Bone marrow (tissue), 2 donors: ENCODE measurements at regions not wholly inside any gene's neighbourhood (a gene's known extent, or its start where the extent isn't known, plus 50 kb on each side); places are given as distances from the start of the nearest gene placed in this dataset.

Experiments used
- DNase-seq, 2 donors: peaks; one replicate each; lab custom pipeline; 2025; lab: John Stamatoyannopoulos, UW

GRCh38 chr21:28827422-28827821 is 165.3 kb downstream of the LTN1 start:
- DNase-seq, result no peak

DNA sequence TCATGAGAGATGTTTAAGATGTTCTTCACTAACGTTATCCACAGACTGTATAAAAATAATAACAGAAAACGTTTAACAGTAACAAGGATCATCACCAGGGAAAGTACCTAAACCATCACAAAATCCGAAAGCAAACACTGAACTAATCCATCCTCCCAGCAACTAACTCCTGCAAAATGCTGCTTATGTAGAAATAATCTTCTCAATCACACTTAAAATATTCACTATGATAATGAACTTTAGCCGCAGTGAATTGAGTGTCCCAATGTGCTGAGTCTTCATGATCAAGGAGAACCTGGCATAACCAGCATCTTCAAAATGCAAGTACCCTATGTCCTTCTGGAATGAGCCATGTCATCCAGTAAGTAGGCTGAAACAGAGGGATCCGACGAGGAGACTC is 166.1 kb downstream of the LTN1 start:
- DNase-seq, result no peak

DNA sequence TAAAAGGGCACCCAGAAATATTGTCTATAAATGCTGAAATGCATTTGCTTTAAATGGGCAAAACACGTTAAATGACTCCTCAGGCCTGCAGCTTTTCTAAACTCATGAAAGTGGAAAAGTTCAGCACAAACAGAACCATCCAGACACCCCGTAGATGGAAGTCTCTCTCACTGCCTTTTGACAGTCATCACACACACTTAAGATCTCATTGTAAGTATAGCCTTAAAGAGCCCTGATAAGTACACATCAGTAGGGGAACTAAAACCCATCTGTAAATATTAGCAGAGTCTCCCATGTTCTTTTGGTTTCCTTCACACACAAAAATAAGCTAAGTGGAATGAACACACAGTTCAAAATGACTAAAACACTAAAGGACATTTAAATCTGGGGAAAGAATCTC is 166.7 kb downstream of the LTN1 start:
- no peak for DNase-seq

- no peak for DNase-seq
Measured at GRCh38 chr21:28823429-28823828, 169.2 kb downstream of the LTN1 start.

- DNase-seq, result no peak
Measured at GRCh38 chr21:28822486-28823335, 170.0 kb downstream of the LTN1 start.

GRCh38 chr21:28822123-28822399 is 170.6 kb downstream of the LTN1 start:
- DNase-seq, result no peak

- DNase-seq, result no peak
Measured at GRCh38 chr21:28821276-28822122, 171.2 kb downstream of the LTN1 start.

- DNase-seq, result no peak
Measured at GRCh38 chr21:28818663-28819278, 173.9 kb downstream of the LTN1 start.

- DNase-seq, result no peak
Measured at GRCh38 chr21:28817871-28818270, 174.8 kb downstream of the LTN1 start.

DNA sequence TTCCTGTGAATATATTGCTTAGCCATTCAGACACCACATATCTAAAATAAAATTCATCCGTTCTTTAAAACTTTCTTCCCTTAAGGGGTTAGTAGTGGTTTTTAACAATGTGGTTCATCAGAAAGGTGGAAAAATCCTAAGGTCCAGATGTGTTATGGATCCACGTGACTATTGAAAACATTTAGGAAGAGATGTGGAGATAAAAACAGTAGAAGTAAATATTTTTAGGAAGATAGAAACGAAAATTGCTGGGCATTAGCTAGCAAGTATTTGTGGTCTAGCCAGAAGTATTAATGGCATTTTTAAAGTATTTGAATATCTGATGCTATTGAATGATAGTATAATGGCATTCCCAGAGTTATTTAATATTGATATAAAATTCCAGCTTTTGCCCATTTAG is 180.8 kb downstream of the LTN1 start:
- DNase-seq, result no peak

DNA sequence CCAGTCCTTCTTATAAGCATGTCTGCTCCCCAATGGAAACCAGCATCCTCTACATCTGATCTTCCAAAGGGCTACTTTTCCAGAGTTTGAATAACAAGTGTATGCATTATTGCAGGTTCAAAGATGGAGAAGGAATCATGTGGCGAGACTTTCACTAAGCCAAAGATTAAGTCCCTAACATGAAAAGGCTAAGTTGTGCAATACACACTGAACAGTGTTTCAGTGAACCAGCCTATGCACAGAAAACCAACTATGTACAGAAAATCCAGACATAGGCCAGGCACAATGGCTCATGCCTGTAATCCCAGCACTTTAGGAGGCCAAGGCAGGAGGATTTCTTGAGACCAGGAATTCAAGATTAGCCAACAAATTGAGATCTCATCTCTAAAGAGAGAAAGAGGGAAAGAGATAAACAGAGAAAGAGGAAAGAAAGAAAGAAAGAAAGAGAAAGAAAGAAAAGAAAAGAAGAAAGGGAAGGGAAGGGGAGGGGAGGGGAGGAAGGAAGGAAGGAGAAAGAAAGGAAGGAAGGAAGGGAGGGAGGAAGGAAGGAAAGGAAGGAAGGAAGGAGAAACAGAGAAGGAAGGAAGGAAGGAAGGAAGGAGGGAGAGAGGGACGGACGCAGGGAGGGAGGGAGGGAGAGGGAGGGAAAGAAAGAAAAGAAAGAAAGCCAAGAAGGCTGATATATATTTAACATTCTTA is 181.7 kb downstream of the LTN1 start:
- no peak for DNase-seq

- no peak for DNase-seq
Measured at GRCh38 chr21:28805885-28806284, 186.8 kb downstream of the LTN1 start.

GRCh38 chr21:28804089-28804670 is 188.5 kb downstream of the LTN1 start:
- no peak for DNase-seq

DNA sequence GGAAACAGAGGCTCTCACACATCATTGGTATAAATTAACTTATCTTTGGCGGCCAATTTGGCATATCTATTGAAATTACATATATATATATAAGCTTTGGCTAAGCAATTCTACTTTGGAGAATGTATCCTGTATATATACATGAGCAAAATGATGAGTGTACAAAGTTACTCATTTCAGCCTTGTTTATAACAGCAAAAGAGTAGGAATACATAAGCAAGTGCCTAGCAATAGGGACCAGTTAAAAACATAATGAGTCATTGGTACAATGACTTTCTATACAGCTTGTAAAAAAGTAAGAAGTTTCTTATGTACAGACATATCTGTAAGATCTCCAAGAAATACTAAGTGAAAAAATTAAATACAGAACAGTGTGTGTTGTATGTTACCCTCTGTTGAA is 190.8 kb downstream of the LTN1 start:
- DNase-seq, result no peak

DNA sequence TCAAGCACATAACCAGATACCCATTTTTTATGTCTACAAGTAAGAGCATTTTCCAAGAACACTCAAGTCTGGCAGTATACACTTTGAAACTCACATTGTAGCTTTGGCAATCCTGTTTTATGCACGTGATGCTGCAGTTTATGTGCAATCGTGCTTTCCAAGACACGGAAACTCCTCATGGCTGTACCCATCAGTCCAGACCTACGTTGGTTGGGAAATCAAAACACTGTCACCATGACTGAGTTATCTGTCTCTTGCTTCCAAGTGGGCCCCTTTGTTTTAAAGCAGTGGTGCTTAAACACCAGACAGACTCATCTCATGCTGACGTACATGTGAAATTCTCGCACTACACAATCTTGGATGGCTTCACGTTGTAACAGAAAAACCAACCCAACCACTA is 192.8 kb downstream of the LTN1 start:
- DNase-seq, result no peak

DNA sequence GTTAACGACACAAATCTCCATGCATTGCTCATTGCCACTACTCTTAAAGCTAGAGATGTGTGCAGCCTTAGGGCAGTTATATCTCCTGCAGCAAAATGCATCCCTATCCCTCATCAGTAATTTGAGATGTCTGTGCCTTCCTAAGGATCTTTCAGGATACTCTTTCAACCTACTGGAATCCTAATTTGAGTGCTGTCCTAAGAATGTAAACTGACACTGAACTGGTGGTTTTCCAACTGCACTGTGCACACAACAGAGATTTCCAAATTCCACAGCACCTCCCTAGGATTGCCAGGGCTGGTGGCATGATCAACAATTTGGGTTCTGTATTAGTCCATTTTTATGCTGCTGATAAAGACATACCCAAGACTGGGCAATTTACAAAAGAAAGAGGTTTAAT is 193.9 kb downstream of the LTN1 start:
- DNase-seq, result no peak

GRCh38 chr21:28795251-28795650 is 197.4 kb downstream of the LTN1 start:
- DNase-seq, result no peak

DNA sequence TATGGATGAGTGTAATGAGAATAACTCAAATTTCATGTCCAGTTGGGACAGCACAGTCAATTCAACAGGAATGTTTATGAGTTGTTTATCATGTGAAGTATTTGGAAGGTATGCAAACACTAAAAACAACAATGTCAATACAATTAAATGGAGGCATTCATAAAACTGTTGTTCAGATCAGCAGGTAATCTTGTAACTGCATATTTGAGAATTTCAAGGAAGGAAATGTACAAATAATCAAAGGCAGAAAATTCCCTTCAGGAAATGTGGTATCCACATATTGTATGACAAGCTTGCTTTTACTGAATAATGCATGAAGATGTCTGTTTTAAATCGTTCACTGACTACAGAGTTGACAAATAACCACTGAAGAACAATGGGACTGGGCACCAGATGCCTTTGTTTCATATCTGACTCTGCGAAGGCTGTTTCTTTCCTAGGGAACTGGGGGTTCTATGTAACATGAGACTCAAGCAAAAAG is 198.3 kb downstream of the LTN1 start:
- DNase-seq, result no peak

DNA sequence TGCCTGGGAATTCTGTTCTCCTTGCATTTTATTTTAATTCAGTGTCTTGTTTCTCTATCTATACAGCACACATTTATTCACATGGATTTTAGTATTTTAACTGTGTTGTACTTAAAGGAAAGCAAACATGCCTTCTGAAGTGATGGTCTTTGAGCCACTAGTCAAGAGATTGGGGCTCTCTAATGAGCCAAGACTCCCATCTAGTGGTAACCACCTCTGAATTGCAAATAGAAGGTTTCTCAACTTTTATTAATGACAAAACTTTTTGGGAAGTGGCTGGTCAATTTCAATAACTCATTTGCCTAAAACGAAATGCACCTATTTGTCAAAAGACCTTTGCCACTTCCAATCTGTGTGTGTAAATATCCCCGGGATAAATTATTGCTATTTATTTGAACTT is 199.6 kb downstream of the LTN1 start:
- DNase-seq, result no peak

- DNase-seq, result no peak
Measured at GRCh38 chr21:28791595-28792282, 200.9 kb downstream of the LTN1 start.

DNA sequence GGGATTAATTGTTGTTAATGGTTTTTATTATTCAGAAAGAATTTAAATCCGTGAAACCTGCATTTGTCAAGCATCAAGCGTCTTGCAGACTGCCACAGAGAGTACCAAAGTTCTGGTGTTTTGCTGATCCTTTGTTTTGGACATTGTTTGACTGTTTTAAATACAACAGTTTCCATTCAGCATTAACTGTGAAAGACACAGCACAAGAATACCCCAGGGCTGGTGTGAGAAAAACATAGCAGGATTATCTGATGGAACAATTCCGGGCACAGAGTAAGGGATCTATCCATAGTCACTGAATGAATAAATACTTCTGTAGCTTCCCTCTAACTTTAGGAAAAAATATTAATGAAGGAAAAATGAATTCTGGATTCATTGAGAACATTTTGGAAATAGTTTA is 202.3 kb downstream of the LTN1 start:
- no peak for DNase-seq
